GM21786 (cell line): ENCODE measurements at regions not wholly inside any gene's neighbourhood (a gene's known extent, or its start where the extent isn't known, plus 50 kb on each side); places are given as distances from the start of the nearest gene placed in this dataset.
"Not testable (repeated sequence)": the region's sequence is repeated elsewhere in the genome, so short reads cannot be mapped to it uniquely, and the experiment has no call there.

Experiments used
- ATAC-seq: cut with Tn5 transposase; IDR thresholded peaks from one replicate; pipeline ENCODE4 v1.9.1; 2021; ENCODE audit not compliant: unreplicated experiment

GRCh38 chr7:79658304-79658703 is 204.8 kb upstream of the MAGI2 start:
- no peak for ATAC-seq

- ATAC-seq, result no peak
Measured at GRCh38 chr7:79653136-79653631, 199.7 kb upstream of the MAGI2 start.

DNA sequence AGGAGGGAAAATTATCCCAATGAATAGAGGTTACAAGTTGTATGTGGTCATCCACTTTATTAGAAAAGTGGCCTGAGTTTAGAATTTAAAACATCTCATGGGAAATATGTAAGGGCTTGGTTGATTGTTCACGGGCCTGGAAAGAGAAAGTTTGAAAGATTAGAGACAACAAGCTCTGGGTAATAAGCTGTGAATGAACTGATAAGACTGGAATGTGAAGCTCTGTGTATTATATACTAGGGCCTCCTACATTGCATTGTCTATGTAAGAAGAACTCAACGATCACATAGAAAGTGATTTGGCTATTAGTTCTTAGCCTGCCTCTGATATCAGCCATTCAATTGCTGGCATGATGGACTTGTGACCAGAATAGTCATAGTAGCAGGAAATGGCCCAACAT is 199.2 kb upstream of the MAGI2 start:
- no peak for ATAC-seq

DNA sequence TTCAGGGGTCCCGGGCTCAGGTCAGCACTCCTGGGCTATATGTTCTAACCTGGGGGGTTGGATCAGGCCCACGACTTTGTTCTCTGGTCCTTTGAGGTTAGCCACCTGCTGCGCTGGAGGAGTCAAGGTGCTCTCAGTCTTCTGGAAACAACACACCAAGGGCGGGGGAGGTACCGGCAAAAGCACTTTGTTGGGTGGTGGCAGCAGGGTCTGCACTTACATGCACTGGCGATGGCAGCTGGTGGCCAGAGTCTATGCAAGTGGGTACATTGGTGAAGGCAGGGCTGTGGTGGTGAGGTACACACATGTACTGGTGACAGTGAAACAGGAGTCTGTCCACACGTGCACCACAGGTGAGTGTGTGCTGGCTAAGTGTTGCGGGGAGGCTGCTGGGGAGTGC is 194.2 kb upstream of the MAGI2 start:
- ATAC-seq, result no peak

- ATAC-seq, result no peak
Measured at GRCh38 chr7:79646278-79646677, 192.8 kb upstream of the MAGI2 start.

- ATAC-seq, result no peak
Measured at GRCh38 chr7:79636849-79637248, 183.4 kb upstream of the MAGI2 start.

DNA sequence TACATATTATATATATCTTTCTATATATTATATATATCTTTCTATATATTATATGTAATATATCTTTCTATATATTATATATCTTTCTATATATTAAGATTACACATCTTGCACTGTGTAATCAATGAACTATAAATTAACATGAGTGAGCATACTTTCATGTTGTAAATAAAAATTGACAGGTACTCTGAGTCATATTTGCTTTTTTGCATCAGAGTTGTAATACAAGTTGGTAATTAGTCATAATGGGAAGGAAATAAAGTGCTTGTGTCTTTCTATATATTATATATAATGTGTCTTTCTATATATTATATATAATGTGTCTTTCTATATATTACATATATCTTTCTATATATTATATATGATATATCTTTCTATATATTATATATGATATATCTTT is 172.5 kb upstream of the MAGI2 start:
- ATAC-seq, result not testable (repeated sequence)

- no peak for ATAC-seq
Measured at GRCh38 chr7:79624336-79624735, 170.9 kb upstream of the MAGI2 start.

DNA sequence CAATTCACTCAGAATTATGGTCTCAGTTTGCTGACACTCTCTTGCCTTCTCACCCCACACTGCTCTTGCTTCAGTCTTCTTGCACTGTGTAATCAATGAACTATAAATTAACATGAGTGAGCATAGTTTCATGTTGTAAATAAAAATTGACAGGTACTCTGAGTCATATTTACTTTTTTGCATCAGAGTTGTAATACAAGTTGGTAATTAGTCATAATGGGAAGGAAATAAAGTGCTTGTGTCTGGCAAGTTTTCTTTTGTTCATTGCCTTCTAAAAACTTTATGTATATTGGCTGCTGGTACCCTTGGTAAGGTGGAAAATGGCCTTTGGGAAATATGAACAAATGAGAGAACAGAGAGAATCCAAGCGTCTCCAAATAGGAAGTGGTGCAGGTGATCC is 169.3 kb upstream of the MAGI2 start:
- ATAC-seq, result no peak

- no peak for ATAC-seq
Measured at GRCh38 chr7:79620291-79620690, 166.8 kb upstream of the MAGI2 start.

GRCh38 chr7:79619216-79619615 is 165.7 kb upstream of the MAGI2 start:
- no peak for ATAC-seq

- no peak for ATAC-seq
Measured at GRCh38 chr7:79615871-79616640, 162.6 kb upstream of the MAGI2 start.

- no peak for ATAC-seq
Measured at GRCh38 chr7:79615466-79615865, 162.0 kb upstream of the MAGI2 start.

DNA sequence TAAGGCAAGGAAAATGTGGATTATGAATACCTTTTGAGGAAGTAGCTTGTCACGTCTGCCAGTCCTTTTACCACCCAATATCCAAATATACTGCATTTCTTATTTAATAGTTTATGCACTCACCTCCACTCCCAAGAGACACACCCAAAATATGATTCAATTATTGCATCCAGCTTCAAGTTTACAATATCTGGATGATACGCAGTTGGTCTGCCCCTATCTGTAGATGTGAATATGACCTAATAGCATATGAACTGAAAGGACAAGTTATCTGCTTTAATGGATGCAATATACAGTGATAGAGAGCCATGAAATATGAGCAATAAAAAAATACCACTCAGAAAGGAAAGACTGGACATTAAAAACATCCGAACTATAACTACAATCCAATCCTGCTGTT is 159.4 kb upstream of the MAGI2 start:
- no peak for ATAC-seq

- ATAC-seq, result no peak
Measured at GRCh38 chr7:79612022-79612421, 158.6 kb upstream of the MAGI2 start.

DNA sequence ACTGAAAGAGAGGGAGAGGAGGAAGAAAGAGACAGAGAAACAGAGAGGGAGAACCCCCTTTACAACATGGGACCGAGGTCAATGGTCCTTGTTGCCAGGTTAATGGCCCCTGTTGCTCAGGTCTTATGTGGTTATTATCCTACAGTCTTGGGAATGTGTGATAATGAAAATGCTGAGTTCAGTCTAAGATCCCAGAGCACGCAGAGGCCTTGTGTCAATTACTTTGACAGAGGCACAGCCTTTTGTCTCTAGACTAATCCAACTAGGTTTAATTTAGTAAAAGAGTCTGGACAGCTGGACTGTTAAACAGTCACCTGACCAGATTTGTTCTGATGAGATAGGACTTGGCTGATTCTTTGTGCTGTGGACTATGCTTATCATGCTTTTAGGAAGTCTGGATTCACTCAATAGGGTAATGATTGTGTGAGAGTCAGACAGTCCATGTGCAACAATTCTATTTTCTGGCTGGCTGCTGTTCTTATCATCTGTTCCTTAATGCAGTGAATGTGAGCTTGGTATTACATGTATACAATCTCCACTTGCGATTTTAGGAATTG is 157.4 kb upstream of the MAGI2 start:
- ATAC-seq, result no peak

- no peak for ATAC-seq
Measured at GRCh38 chr7:79610313-79610712, 156.8 kb upstream of the MAGI2 start.

GRCh38 chr7:79608005-79608404 is 154.5 kb upstream of the MAGI2 start:
- ATAC-seq, result no peak

DNA sequence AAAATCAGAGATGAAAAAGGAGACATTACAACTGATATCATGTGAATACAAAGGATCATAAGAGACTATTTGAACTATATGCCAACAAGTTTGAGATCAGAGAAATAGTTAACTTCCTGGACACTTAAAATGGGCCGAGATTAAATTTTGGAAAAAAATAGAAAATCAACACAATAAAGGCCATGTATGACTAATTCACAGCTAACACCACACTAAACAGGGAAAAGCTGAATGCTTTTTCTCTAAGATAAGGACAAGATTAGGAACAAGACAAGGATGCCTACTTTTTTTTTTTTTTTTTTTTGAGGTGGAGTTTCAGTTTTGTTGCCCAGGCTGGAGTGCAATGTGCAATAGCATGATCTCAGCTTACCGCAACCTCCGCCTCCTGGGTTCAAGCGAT is 151.4 kb upstream of the MAGI2 start:
- no peak for ATAC-seq

- no peak for ATAC-seq
Measured at GRCh38 chr7:79598351-79598750, 144.9 kb upstream of the MAGI2 start.

DNA sequence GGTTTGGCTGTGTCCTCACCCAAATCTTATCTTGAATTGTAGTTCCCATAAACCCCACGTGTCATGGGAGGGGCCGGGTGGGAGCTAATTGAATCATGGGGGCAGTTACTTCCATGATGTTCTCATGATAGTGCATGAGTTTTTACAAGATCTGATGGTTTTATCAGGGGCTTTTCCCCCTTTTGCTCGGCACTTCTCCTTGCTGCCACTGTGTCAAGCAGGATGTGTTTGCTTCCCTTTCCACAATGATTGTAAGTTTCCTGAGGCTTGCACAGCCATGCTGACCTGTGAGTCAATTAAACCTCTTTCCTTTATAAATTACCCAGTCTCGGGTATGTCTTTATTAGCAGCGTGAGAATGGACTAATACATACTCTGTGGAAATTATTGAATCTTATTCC is 141.2 kb upstream of the MAGI2 start:
- ATAC-seq, result not testable (repeated sequence)

DNA sequence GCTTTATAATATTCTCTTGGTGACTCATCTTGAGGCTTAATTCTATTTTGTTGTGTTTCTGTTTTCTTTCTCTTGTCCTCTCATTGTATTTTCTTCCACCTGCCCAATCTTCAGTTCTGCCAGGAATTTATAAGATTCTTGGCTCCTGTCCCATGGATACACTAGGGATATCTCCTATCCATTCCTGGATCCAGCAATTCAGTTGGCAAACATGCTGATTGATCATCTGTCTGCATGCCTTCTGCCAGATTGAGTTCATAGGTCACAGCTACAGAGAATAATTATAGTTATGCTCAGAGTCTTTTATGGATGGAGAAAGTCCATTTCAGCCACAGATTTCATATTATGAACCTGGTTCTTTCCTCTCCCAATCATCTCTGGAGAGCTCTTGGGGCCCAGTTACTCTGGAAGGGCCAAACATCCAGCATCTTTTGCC is 140.4 kb upstream of the MAGI2 start:
- ATAC-seq, result no peak
